GM18909 (cell line): ENCODE measurements at regions not wholly inside any gene's neighbourhood (a gene's known extent, or its start where the extent isn't known, plus 50 kb on each side); places are given as distances from the start of the nearest gene placed in this dataset.

Experiments
- ATAC-seq: cut with Tn5 transposase; IDR thresholded peaks from one replicate; pipeline ENCODE4 v1.9.1; 2021; ENCODE audit warnings: mild to moderate bottlenecking; ENCODE audit not compliant: unreplicated experiment, poor library complexity

- ATAC-seq = no peak
Measured at GRCh38 chr2:16012029-16012596, 71.8 kb downstream of the MYCN start.

GRCh38 chr2:16011621-16011960 is 71.2 kb downstream of the MYCN start:
- no peak for ATAC-seq

- ATAC-seq = no peak
Measured at GRCh38 chr2:16010951-16011620, 70.7 kb downstream of the MYCN start.

- no peak for ATAC-seq
Measured at GRCh38 chr2:16010011-16010410, 69.7 kb downstream of the MYCN start.

GRCh38 chr2:16009560-16009959 is 69.2 kb downstream of the MYCN start:
- no peak for ATAC-seq

- no peak for ATAC-seq
Measured at GRCh38 chr2:16008856-16009255, 68.5 kb downstream of the MYCN start.

- ATAC-seq = no peak
Measured at GRCh38 chr2:16008331-16008850, 68.0 kb downstream of the MYCN start.

- ATAC-seq = no peak
Measured at GRCh38 chr2:16007167-16007934, 67.0 kb downstream of the MYCN start.

- no peak for ATAC-seq
Measured at GRCh38 chr2:16006537-16007166, 66.3 kb downstream of the MYCN start.

- ATAC-seq = no peak
Measured at GRCh38 chr2:16005816-16006536, 65.6 kb downstream of the MYCN start.

GRCh38 chr2:16005389-16005788 is 65.0 kb downstream of the MYCN start:
- no peak for ATAC-seq

- ATAC-seq = no peak
Measured at GRCh38 chr2:16003809-16004208, 63.5 kb downstream of the MYCN start.

GRCh38 chr2:16003152-16003551 is 62.8 kb downstream of the MYCN start:
- no peak for ATAC-seq

GRCh38 chr2:16002575-16002974 is 62.2 kb downstream of the MYCN start:
- ATAC-seq = no peak

- no peak for ATAC-seq
Measured at GRCh38 chr2:16002144-16002543, 61.8 kb downstream of the MYCN start.

- no peak for ATAC-seq
Measured at GRCh38 chr2:16000642-16001041, 60.3 kb downstream of the MYCN start.

GRCh38 chr2:15999596-16000469 is 59.5 kb downstream of the MYCN start:
- ATAC-seq = no peak

- no peak for ATAC-seq
Measured at GRCh38 chr2:15997728-15998280, 57.5 kb downstream of the MYCN start.
